HepG2 (cell line): ENCODE measurements at regions not wholly inside any gene's neighbourhood (a gene's known extent, or its start where the extent isn't known, plus 50 kb on each side); places are given as distances from the start of the nearest gene placed in this dataset.

Experiments
- HMG20B ChIP-seq: conservative IDR thresholded peaks from 2 replicates; pipeline ENCODE4 v1.6.1; 2016; ENCODE audit warnings: missing genetic modification reagents, missing compliant biosample characterization
- TF ChIP-seq, protein P1 (sequence below): fragments of 450-650 bp; IDR thresholded peaks from 2 replicates; pipeline ENCODE4 v1.6.1; 2017; ENCODE audit warnings: mild to moderate bottlenecking

DNA sequence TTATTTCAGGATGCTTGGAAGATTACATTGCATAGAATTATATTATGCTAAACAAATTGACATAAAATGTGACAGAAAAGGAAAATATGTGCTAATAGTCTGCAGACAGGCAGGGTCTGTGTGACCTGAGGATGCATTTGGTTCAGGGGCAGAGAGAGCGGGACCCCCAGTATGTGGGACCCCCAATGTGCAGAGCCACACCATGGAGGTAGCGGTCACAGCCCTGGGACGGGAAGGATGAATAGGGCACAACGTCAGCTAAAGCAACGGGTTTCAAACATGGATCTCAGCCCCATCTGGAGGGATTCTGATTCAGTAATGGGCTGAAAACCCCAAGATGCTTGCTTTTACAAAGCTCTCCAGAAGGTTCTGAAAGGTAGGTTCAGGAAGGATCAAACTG, 251.8 kb upstream of the ADARB2 start:
- TF ChIP-seq HMG20B (CRISPR knock-in tag), result no peak
- TF ChIP-seq, protein P1, sequence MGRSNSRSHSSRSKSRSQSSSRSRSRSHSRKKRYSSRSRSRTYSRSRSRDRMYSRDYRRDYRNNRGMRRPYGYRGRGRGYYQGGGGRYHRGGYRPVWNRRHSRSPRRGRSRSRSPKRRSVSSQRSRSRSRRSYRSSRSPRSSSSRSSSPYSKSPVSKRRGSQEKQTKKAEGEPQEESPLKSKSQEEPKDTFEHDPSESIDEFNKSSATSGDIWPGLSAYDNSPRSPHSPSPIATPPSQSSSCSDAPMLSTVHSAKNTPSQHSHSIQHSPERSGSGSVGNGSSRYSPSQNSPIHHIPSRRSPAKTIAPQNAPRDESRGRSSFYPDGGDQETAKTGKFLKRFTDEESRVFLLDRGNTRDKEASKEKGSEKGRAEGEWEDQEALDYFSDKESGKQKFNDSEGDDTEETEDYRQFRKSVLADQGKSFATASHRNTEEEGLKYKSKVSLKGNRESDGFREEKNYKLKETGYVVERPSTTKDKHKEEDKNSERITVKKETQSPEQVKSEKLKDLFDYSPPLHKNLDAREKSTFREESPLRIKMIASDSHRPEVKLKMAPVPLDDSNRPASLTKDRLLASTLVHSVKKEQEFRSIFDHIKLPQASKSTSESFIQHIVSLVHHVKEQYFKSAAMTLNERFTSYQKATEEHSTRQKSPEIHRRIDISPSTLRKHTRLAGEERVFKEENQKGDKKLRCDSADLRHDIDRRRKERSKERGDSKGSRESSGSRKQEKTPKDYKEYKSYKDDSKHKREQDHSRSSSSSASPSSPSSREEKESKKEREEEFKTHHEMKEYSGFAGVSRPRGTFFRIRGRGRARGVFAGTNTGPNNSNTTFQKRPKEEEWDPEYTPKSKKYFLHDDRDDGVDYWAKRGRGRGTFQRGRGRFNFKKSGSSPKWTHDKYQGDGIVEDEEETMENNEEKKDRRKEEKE, result no peak
